ENCODE measurements at regions not wholly inside any gene's neighbourhood (a gene's known extent, or its start where the extent isn't known, plus 50 kb on each side); places are given as distances from the start of the nearest gene placed in this dataset.

DNA sequence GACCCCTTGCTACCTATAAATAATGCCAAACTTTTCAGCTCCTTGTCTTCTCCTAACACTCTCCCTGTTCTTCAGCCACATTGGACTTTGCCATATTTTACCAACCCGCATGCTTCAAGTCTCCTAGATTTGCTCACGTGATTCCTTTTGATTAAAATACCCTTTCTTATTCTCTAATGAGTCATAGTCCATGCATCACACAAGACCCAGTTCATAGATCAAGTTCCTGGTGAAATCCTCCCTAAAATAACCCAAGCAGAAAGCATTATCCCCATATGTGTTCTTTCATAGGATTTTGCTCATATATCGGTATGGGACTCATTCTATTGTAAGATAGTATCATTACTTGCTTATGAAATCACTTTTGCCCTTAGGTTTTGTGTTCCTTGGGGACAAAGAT lies 108.9 kb upstream of the STXBP5 start:
- DNase-seq (ENCODE audit: extremely low read depth, low read depth) = no peak
- H3K4me3 ChIP-seq (replicated peaks; ENCODE audit: low read depth, low read length) = no peak overlapping the region
- TF ChIP-seq, protein P1, sequence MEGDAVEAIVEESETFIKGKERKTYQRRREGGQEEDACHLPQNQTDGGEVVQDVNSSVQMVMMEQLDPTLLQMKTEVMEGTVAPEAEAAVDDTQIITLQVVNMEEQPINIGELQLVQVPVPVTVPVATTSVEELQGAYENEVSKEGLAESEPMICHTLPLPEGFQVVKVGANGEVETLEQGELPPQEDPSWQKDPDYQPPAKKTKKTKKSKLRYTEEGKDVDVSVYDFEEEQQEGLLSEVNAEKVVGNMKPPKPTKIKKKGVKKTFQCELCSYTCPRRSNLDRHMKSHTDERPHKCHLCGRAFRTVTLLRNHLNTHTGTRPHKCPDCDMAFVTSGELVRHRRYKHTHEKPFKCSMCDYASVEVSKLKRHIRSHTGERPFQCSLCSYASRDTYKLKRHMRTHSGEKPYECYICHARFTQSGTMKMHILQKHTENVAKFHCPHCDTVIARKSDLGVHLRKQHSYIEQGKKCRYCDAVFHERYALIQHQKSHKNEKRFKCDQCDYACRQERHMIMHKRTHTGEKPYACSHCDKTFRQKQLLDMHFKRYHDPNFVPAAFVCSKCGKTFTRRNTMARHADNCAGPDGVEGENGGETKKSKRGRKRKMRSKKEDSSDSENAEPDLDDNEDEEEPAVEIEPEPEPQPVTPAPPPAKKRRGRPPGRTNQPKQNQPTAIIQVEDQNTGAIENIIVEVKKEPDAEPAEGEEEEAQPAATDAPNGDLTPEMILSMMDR (IDR thresholded peaks at IDR 0.05; ENCODE audit: low read depth, low read length, missing control alignments) = no peak

DNA sequence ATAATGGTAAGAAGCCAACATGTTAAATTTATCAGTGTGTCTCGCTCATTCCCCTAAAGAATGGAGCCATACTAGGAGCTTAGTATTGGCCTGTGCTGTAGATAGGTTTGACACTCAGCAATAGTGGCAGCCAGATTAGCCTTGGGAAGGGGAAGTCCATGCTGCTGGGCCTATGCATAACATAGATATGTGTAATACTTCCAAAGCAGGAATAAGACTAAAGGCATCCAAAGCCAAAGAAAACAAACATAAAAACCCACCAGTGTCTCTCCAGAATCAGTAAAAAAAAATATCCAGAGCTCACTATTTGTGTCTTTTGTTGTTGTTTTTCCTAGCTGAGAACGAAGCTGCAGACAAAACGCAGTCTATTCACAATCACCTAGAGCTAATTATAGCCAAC lies 104.2 kb upstream of the STXBP5 start:
- H3K4me3 ChIP-seq (replicated peaks; ENCODE audit: low read depth, low read length) = no peak overlapping the region
- TF ChIP-seq, protein P1 (IDR thresholded peaks at IDR 0.05; ENCODE audit: low read depth, low read length, missing control alignments) = no peak
- no peak for DNase-seq (ENCODE audit: extremely low read depth, low read depth)

DNA sequence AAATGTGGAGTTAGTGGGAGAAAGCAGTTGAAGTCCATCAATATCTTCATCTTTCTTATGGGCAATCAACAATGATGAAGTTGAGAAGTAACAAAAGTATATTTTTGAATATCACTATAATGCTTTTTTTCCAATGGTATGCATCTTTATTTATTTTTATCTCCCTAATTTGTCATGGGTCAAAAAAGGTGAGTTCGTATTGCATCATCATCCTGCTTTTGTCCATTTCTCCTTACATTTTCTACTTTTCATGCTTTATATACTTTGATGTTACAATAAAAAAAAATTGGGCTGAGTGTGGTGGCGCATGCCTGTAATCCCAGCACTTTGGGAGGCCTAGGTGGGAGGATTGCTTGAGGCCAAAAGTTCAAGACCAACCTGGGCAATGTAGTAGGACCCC lies 101.2 kb upstream of the STXBP5 start:
- TF ChIP-seq, protein P1 (IDR thresholded peaks at IDR 0.05; ENCODE audit: low read depth, low read length, missing control alignments) = no peak
- H3K4me3 ChIP-seq (replicated peaks; ENCODE audit: low read depth, low read length) = no peak overlapping the region
- no peak for DNase-seq (ENCODE audit: extremely low read depth, low read depth)

DNA sequence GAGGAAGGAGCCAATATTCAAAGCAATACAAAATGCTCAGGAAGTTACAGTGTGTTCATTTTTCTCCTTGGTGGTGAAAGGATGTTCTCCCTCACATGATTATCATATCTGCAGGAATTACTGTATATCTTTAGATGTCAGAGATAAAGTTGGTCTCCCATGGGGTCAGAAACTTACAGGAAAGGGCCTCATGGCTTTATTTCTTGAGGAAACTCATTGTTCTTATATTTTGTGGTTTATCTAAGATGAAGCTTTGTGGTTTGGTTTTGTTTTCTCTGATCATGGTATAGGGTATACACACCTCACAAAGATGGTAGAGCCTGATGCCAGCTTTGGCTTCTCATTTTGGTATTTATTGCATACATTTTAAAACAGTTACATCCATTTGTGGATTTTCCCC lies 100.5 kb upstream of the STXBP5 start:
- no peak for DNase-seq (ENCODE audit: extremely low read depth, low read depth)
- no peak overlapping the region for H3K4me3 ChIP-seq (replicated peaks; ENCODE audit: low read depth, low read length)
- TF ChIP-seq, protein P1 (IDR thresholded peaks at IDR 0.05; ENCODE audit: low read depth, low read length, missing control alignments) = no peak

DNA sequence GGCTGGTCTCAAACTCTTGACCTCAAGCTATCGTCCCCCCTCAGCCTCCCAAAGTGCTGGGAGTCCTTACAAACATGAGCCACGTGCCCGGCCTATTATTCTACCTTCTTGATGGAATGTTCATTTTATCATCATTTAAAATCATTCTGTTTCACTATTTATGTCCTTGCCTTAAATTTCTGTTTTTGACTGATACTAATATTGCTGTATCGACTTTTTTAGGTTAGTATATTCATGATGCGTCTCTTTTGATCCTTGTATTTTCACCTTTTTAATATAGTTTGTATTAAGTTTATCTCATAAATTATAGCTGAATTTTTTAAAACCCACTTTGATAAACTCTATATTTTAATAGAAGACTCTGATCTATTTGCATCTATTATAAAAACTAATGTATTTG lies 98.4 kb upstream of the STXBP5 start:
- no peak overlapping the region for H3K4me3 ChIP-seq (replicated peaks; ENCODE audit: low read depth, low read length)
- TF ChIP-seq, protein P1 (IDR thresholded peaks at IDR 0.05; ENCODE audit: low read depth, low read length, missing control alignments) = no peak

DNA sequence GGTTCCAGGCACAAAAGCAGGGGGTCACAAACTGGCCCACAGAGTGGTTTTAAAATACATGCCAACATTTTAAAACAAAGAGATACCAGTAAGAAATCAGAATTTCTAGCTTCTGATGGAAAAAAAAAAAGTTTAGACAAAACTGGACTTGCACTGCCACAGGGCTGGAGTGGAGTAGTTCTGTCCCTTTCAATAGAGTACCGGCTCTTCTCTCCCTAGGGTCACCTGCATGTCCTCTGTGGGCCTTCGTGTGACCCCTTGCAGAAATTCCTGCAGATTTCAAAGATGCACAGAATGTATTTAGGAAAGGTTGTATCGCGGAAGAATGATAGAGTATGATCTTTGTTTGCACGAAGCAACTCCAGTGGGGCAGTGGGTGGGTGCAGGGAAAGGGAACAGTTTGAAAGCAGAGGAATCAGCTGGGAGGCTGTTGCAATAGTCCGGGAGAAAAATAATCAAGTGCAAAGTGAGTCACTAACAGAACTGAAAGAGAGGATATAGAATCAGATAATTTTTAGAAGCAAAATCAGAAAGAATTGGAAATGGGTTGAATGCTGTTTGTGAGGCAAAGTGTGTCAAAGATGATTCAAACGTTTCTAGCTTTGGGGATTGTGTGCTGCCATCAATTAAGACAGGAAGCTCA lies 97.3 kb upstream of the STXBP5 start:
- H3K4me3 ChIP-seq (replicated peaks; ENCODE audit: low read depth, low read length) = no peak overlapping the region
- TF ChIP-seq, protein P1 (IDR thresholded peaks at IDR 0.05; ENCODE audit: low read depth, low read length, missing control alignments) = no peak
- no peak for DNase-seq (ENCODE audit: extremely low read depth, low read depth)

More for the DNA sequence above, 98.4 kb upstream of the STXBP5 start:
- DNase-seq (ENCODE audit: extremely low read depth, low read depth) = no peak
